B cell (primary cell): ENCODE measurements at regions not wholly inside any gene's neighbourhood (a gene's known extent, or its start where the extent isn't known, plus 50 kb on each side); places are given as distances from the start of the nearest gene placed in this dataset.

Experiments used
- ATAC-seq: fragments of 200-7000 bp; cut with Tn5 transposase; one replicate; pipeline ENCODE4 v1.10.0; 2021; ENCODE audit warnings: low read depth, mild to moderate bottlenecking, moderate number of reproducible peaks, moderate library complexity
- CTCF ChIA-PET: fragments of 350-600 bp; sonication (Branson Sonifier 250); formaldehyde crosslinking; loops from one replicate; lab custom pipeline; 2021; ENCODE audit warnings: antibody characterized with exemption, inconsistent platforms; lab: Charles Lee
- POLR2A ChIA-PET: fragments of 350-600 bp; sonication (Branson Sonifier 250); formaldehyde crosslinking; loops from one replicate; lab custom pipeline; 2021; ENCODE audit warnings: antibody characterized with exemption; lab: Charles Lee
- DNase-seq: peaks from one replicate; pipeline ENCODE4 v3.0.0; 2013
- H2AFZ ChIP-seq: 2 replicates; pipeline ENCODE4 v1.6.1; 2012; ENCODE audit warnings: mild to moderate bottlenecking, low read depth, low read length; ENCODE audit not compliant: insufficient read depth, poor library complexity, severe bottlenecking
- H3K27ac ChIP-seq, 2 donors: 1 replicate in 1 of 2; 2 replicates in 1 of 2; pipeline ENCODE4 v1.5.1; 2012 to 2013; ENCODE audit warnings: low read length in 2 of 2, mild to moderate bottlenecking in 2 of 2, moderate library complexity in 1 of 2
- H3K27me3 ChIP-seq, 4 experiments: fragments of 200-600 bp in 1 of 4; sonication (generic) in 1 of 4; replicated peaks in 1 of 4; 1 replicate in 2 of 4; 2 replicates in 2 of 4; pipeline versions ENCODE4 v1.6.1 to v1.7.0; 2013 to 2016; ENCODE audit warnings: low read length in 3 of 4, mild to moderate bottlenecking in 2 of 4, mixed read lengths in 1 of 4, moderate library complexity in 1 of 4; ENCODE audit not compliant: insufficient read depth in 4 of 4, control insufficient read depth in 3 of 4; ENCODE audit errors: control extremely low read depth in 1 of 4
- H3K36me3 ChIP-seq, 2 experiments: replicated peaks in 1 of 2; 1 replicate in 1 of 2; 2 replicates in 1 of 2; pipeline versions ENCODE4 v1.6.1 to v1.7.1; 2013; ENCODE audit warnings: low read length in 1 of 2; ENCODE audit not compliant: insufficient read depth in 2 of 2, control insufficient read depth in 1 of 2; ENCODE audit errors: control extremely low read depth in 1 of 2, extremely low read depth in 1 of 2
- H3K4me1 ChIP-seq, 2 donors: fragments of 200-600 bp in 1 of 2; sonication (generic) in 1 of 2; 1 replicate in 1 of 2; 2 replicates in 1 of 2; pipeline versions ENCODE4 v1.5.1 to v1.6.1; 2013 to 2017; ENCODE audit warnings: low read length in 2 of 2; ENCODE audit not compliant: control insufficient read depth in 2 of 2, insufficient read depth in 2 of 2
- H3K4me2 ChIP-seq: replicated peaks from 2 replicates; pipeline ENCODE3; 2012; ENCODE audit warnings: mild to moderate bottlenecking, low read depth, low read length; ENCODE audit not compliant: poor library complexity, severe bottlenecking
- H3K4me3 ChIP-seq, 5 experiments: fragments of 200-600 bp in 1 of 5; sonication (generic) in 1 of 5; 1 replicate in 3 of 5; 2 replicates in 2 of 5; pipeline versions ENCODE4 v1.5.1 to v1.7.0; 2011 to 2016; ENCODE audit warnings: low read length in 4 of 5, mild to moderate bottlenecking in 4 of 5, low read depth in 2 of 5, control low read depth in 1 of 5, moderate library complexity in 1 of 5; ENCODE audit not compliant: insufficient read depth in 1 of 5; ENCODE audit errors: control extremely low read depth in 1 of 5, extremely low read depth in 1 of 5
- H3K79me2 ChIP-seq: fragments of 200-600 bp; sonication (generic); one replicate; pipeline ENCODE4 v1.6.0; 2016; ENCODE audit warnings: low read length; ENCODE audit not compliant: control insufficient read depth, insufficient read depth
- H3K9ac ChIP-seq: fragments of 200-600 bp; sonication (generic); 2 replicates; pipeline ENCODE4 v1.6.1; 2017; ENCODE audit warnings: mild to moderate bottlenecking, low read length, moderate library complexity
- H3K9me3 ChIP-seq, 3 donors: one replicate each; pipeline versions ENCODE4 v1.6.1 to v1.7.1; 2013; ENCODE audit warnings: low read length in 2 of 3; ENCODE audit not compliant: control insufficient read depth in 2 of 3, insufficient read depth in 1 of 3; ENCODE audit errors: control extremely low read depth in 1 of 3
- H4K20me1 ChIP-seq: 2 replicates; pipeline ENCODE4 v1.6.0; 2012; ENCODE audit warnings: mild to moderate bottlenecking, low read length; ENCODE audit not compliant: insufficient read depth, control insufficient read depth, poor library complexity, severe bottlenecking
- H3K27ac Mint-ChIP-seq: one replicate; pipeline ENCODE4 v1.8.0; 2021; ENCODE audit warnings: mixed read lengths
- H3K27me3 Mint-ChIP-seq: one replicate; pipeline ENCODE4 v1.8.0; 2021; ENCODE audit warnings: mixed read lengths
- H3K4me1 Mint-ChIP-seq: one replicate; pipeline ENCODE4 v1.8.0; 2021; ENCODE audit warnings: mixed read lengths
- H3K4me3 Mint-ChIP-seq: one replicate; pipeline ENCODE4 v1.8.0; 2021; ENCODE audit warnings: mixed read lengths
- H3K9me3 Mint-ChIP-seq: one replicate; pipeline ENCODE4 v1.8.0; 2022; ENCODE audit warnings: mixed read lengths; ENCODE audit not compliant: insufficient read depth
- CTCF ChIP-seq: fragments of 200-600 bp; IDR thresholded peaks from one replicate; pipeline ENCODE4 v1.8.0; 2022; ENCODE audit warnings: antibody characterized with exemption, mild to moderate bottlenecking
- EZH2 ChIP-seq: IDR thresholded peaks from 2 replicates; pipeline ENCODE4 v1.6.1; 2012; ENCODE audit warnings: borderline replicate concordance, low read depth, mild to moderate bottlenecking, moderate library complexity, low read length; ENCODE audit not compliant: insufficient read depth, poor library complexity, severe bottlenecking
- WGBS: methylation state at CpG from one replicate; pipeline ENCODE4 v1.1.5; 2013; ENCODE audit warnings: missing lambda C conversion rate; ENCODE audit not compliant: insufficient coverage; 5-methylcytosine and 5-hydroxymethylcytosine counted together
- intact Hi-C: fragments of 100-400 bp; cut with micrococcal nuclease; formaldehyde crosslinking; loops from one replicate; pipeline ENCODE4 v1.10.0; 2022

GRCh38 chr15:39228889-39229288 is 352.0 kb upstream of the THBS1 start:
- no peak overlapping the region for H3K27ac Mint-ChIP-seq
- no peaks in the 10 kb centered on the region for H4K20me1 ChIP-seq
- H3K27me3 ChIP-seq, result no peaks in the 10 kb centered on the region
- no peaks in the 10 kb centered on the region for H3K9me3 Mint-ChIP-seq
- H3K9me3 ChIP-seq, result peaks cover 0 to 4% (median 0%) of the 10 kb centered on the region in 3 donors
- no peaks in the 10 kb centered on the region for H3K4me1 ChIP-seq
- H3K4me2 ChIP-seq, result no peak overlapping the region
- H3K79me2 ChIP-seq, result no peaks in the 10 kb centered on the region
- intact Hi-C loops, result no loop called here
- WGBS, result no CpG with 5 or more reads among the region's 1 CpG
- H2AFZ ChIP-seq, result no peak overlapping the region
- H3K4me1 Mint-ChIP-seq, result no peaks in the 10 kb centered on the region
- H3K9ac ChIP-seq, result no peak overlapping the region
- TF ChIP-seq EZH2, result no peak
- no peak for TF ChIP-seq CTCF
- ATAC-seq, result no peak
- no peak overlapping the region for H3K27ac ChIP-seq
- H3K4me3 Mint-ChIP-seq, result no peak overlapping the region
- H3K4me3 ChIP-seq, result no peak overlapping the region
- H3K36me3 ChIP-seq, result no peaks in the 10 kb centered on the region
- ChIA-PET POLR2A (no interaction called here), CTCF (no interaction called here)
- no peak for DNase-seq
- H3K27me3 Mint-ChIP-seq, result no peaks in the 10 kb centered on the region

- CTCF ChIA-PET, result no interaction called here
- Mint-ChIP-seq H3K9me3 (no peaks in the 10 kb centered on the region), H3K27ac (no peak overlapping the region), H3K4me1 (no peaks in the 10 kb centered on the region), H3K4me3 (no peak overlapping the region), H3K27me3 (no peaks in the 10 kb centered on the region)
- no peak for TF ChIP-seq EZH2
- no peak for TF ChIP-seq CTCF
- H3K27ac ChIP-seq, result no peak overlapping the region
- no peak overlapping the region for H3K4me2 ChIP-seq
- no peak for DNase-seq
- intact Hi-C loops, result no loop called here
- peaks cover 0 to 4% (median 0%) of the 10 kb centered on the region in 3 donors for H3K9me3 ChIP-seq
- no peak overlapping the region for H2AFZ ChIP-seq
- WGBS, result 79% methylated on average over 4 of the region's 8 CpGs
- no peaks in the 10 kb centered on the region for H4K20me1 ChIP-seq
- ATAC-seq, result no peak
- H3K79me2 ChIP-seq, result no peaks in the 10 kb centered on the region
- H3K27me3 ChIP-seq, result no peaks in the 10 kb centered on the region
- H3K36me3 ChIP-seq, result no peaks in the 10 kb centered on the region
- no peak overlapping the region for H3K9ac ChIP-seq
- H3K4me3 ChIP-seq, result no peak overlapping the region
- H3K4me1 ChIP-seq, result no peaks in the 10 kb centered on the region
- POLR2A ChIA-PET, result no interaction called here
These were observed 350.5 kb upstream of the THBS1 start for GRCh38 chr15:39230205-39230907.
